HepG2 (cell line): ENCODE measurements at regions not wholly inside any gene's neighbourhood (a gene's known extent, or its start where the extent isn't known, plus 50 kb on each side); places are given as distances from the start of the nearest gene placed in this dataset.

Source experiments
- ATAC-seq: fragments of 200-7000 bp; cut with Tn5 transposase; 3 replicates; pipeline ENCODE4 v1.9.1; 2020; ENCODE audit warnings: mild to moderate bottlenecking, moderate library complexity
- BruUV-seq: library from RNA; stranded (reverse); fragments of 400-500 nt; replicated peaks from 2 replicates; lab custom pipeline; 2021; lab: Mats Ljungman, UMichigan
- CTCF ChIA-PET: fragments of 300-600 bp; formaldehyde crosslinking; extraction: SDS; loops from one replicate; lab custom pipeline; 2021; ENCODE audit warnings: low total read pairs, inconsistent platforms, low intra/inter-chr PET ratio; lab: Yijun Ruan, JAX
- POLR2A ChIA-PET: fragments of 350-600 bp; sonication (Branson Sonifier 250); formaldehyde crosslinking; loops from one replicate; lab custom pipeline; 2020; ENCODE audit warnings: antibody characterized with exemption, inconsistent platforms; lab: Yijun Ruan, JAX
- DNase-seq: peaks from one replicate; pipeline ENCODE4 v3.0.0-alpha.2; 2015; ENCODE audit warnings: low spot score
- FAIRE-seq: peaks from 3 replicates; lab custom pipeline; 2011; peaks lifted over from hg19 to GRCh38; lab: Jason Lieb, UNC
- H2AFZ ChIP-seq: one replicate; pipeline ENCODE4 v1.6.1; 2011; ENCODE audit warnings: low read length, inconsistent platforms
- H3K27ac ChIP-seq: fragments of 300-600 bp; 3 replicates; pipeline ENCODE4 v1.8.0; 2011; ENCODE audit warnings: mixed run types, mild to moderate bottlenecking, mixed read lengths, low read length, inconsistent platforms; ENCODE audit not compliant: insufficient read depth; ENCODE audit errors: extremely low read length
- H3K27me3 ChIP-seq, 2 experiments: fragments of 200-600 bp in 1 of 2; 2 replicates in 1 of 2; 3 replicates in 1 of 2; pipeline versions ENCODE4 v1.6.0 to v1.8.0; 2011; ENCODE audit warnings: low read length in 2 of 2, mild to moderate bottlenecking in 2 of 2, moderate library complexity in 2 of 2, inconsistent platforms in 1 of 2; ENCODE audit not compliant: insufficient read depth in 2 of 2, control insufficient read depth in 1 of 2
- H3K36me3 ChIP-seq, 2 experiments: fragments of 200-600 bp in 1 of 2; replicated peaks in 1 of 2; 2 replicates in 1 of 2; 3 replicates in 1 of 2; pipeline versions ENCODE4 v1.5.1 to v1.8.0; 2011; ENCODE audit warnings: low read length in 2 of 2, inconsistent platforms in 1 of 2; ENCODE audit not compliant: insufficient read depth in 2 of 2, control insufficient read depth in 1 of 2
- H3K4me1 ChIP-seq: 2 replicates; pipeline ENCODE4 v1.5.1; 2012; ENCODE audit warnings: low read length, inconsistent platforms; ENCODE audit not compliant: insufficient read depth
- H3K4me2 ChIP-seq: 2 replicates; pipeline ENCODE4 v1.6.0; 2011; ENCODE audit warnings: low read depth, low read length, inconsistent platforms
- H3K4me3 ChIP-seq, 3 experiments: fragments of 200-600 bp in 1 of 3; sonication (generic), shearing (Covaris generic) in 1 of 3; replicated peaks in 1 of 3; 2 replicates each; pipeline ENCODE4 v1.5.1; 2011 to 2016; ENCODE audit warnings: low read length in 3 of 3, inconsistent platforms in 2 of 3, low read depth in 2 of 3, mild to moderate bottlenecking in 2 of 3, control low read depth in 1 of 3, mixed read lengths in 1 of 3; ENCODE audit not compliant: insufficient read depth in 1 of 3
- H3K79me2 ChIP-seq: one replicate; pipeline ENCODE4 v1.6.1; 2011; ENCODE audit warnings: low read length, inconsistent platforms; ENCODE audit not compliant: insufficient read depth
- H3K9ac ChIP-seq: 2 replicates; pipeline ENCODE4 v1.6.0; 2011; ENCODE audit warnings: mild to moderate bottlenecking, low read depth, low read length, inconsistent platforms; ENCODE audit not compliant: insufficient read depth
- H3K9me3 ChIP-seq: 2 replicates; pipeline ENCODE4 v1.5.1; 2012; ENCODE audit warnings: mild to moderate bottlenecking, low read length
- H4K20me1 ChIP-seq: 2 replicates; pipeline ENCODE4 v1.6.0; 2011; ENCODE audit warnings: inconsistent platforms, mild to moderate bottlenecking, low read length, moderate library complexity; ENCODE audit not compliant: insufficient read depth
- ARNT ChIP-seq: fragments of 450-650 bp; IDR thresholded peaks from 2 replicates; pipeline ENCODE4 v1.6.1; 2017
- BCL3 ChIP-seq: sonication (generic); formaldehyde crosslinking; IDR thresholded peaks from 2 replicates; pipeline ENCODE4 v1.5.1; 2020; ENCODE audit warnings: mild to moderate bottlenecking, missing genetic modification reagents, moderate library complexity
- HES4 ChIP-seq: sonication (generic); formaldehyde crosslinking; IDR thresholded peaks from 2 replicates; pipeline ENCODE4 v1.9.0; 2021; ENCODE audit warnings: mild to moderate bottlenecking, missing genetic modification reagents, borderline replicate concordance
- MIER3 ChIP-seq: IDR thresholded peaks from 2 replicates; pipeline ENCODE4 v1.6.1; 2016; ENCODE audit warnings: missing compliant biosample characterization, borderline replicate concordance
- MTF1 ChIP-seq: sonication (generic); formaldehyde crosslinking; IDR thresholded peaks from 2 replicates; pipeline ENCODE4 v1.5.0; 2020; ENCODE audit warnings: missing genetic modification reagents
- NAIF1 ChIP-seq: sonication (generic); formaldehyde crosslinking; IDR thresholded peaks from 2 replicates; pipeline ENCODE4 v1.5.0; 2020; ENCODE audit warnings: mild to moderate bottlenecking, missing genetic modification reagents, borderline replicate concordance
- NR2C2 ChIP-seq: sonication (generic); formaldehyde crosslinking; IDR thresholded peaks from 2 replicates; pipeline ENCODE4 v1.4.0; 2020; ENCODE audit warnings: missing genetic modification reagents, mild to moderate bottlenecking, moderate library complexity, borderline replicate concordance
- RELA ChIP-seq: sonication (generic); formaldehyde crosslinking; IDR thresholded peaks from 2 replicates; pipeline ENCODE4 v1.4.0; 2020; ENCODE audit warnings: missing genetic modification reagents
- RNF219 ChIP-seq: sonication (generic); formaldehyde crosslinking; IDR thresholded peaks from 2 replicates; pipeline ENCODE4 v1.5.0; 2020; ENCODE audit warnings: mild to moderate bottlenecking, missing genetic modification reagents
- RXRA ChIP-seq: sonication (generic); formaldehyde crosslinking; IDR thresholded peaks from 2 replicates; pipeline ENCODE4 v1.5.1; 2020; ENCODE audit warnings: missing genetic modification reagents
- ZNF143 ChIP-seq: sonication (generic); formaldehyde crosslinking; IDR thresholded peaks from 2 replicates; pipeline ENCODE4 v1.4.0; 2020; ENCODE audit warnings: missing genetic modification reagents
- ZNF350 ChIP-seq: sonication (generic); formaldehyde crosslinking; IDR thresholded peaks from 2 replicates; pipeline ENCODE4 v1.4.0; 2020; ENCODE audit warnings: mild to moderate bottlenecking, low read depth, missing genetic modification reagents, borderline replicate concordance
- ZNF598 ChIP-seq: sonication (generic); formaldehyde crosslinking; IDR thresholded peaks from 2 replicates; pipeline ENCODE4 v1.5.1; 2020; ENCODE audit warnings: mild to moderate bottlenecking, missing genetic modification reagents, borderline replicate concordance
- ZNF616 ChIP-seq: sonication (generic); formaldehyde crosslinking; IDR thresholded peaks from 2 replicates; pipeline ENCODE4 v1.5.0; 2020; ENCODE audit warnings: low read depth, mild to moderate bottlenecking, missing genetic modification reagents
- WGBS: methylation state at CpG from one replicate; pipeline ENCODE4 v1.1.6; 2017; ENCODE audit warnings: low lambda C conversion rate; 5-methylcytosine and 5-hydroxymethylcytosine counted together
- in situ Hi-C: cut with HindIII; loops from 2 replicates; pipeline ENCODE4 v1.10.0; 2017; ENCODE audit warnings: low pct_unique_long_range_greater_than_20kb; ENCODE audit not compliant: extremely low pct_ligation_motif_present
- intact Hi-C: fragments of 100-400 bp; cut with micrococcal nuclease; formaldehyde crosslinking; loops from one replicate; pipeline ENCODE4 v1.10.0; 2022; ENCODE audit not compliant: unreplicated experiment

GRCh38 chr12:83779526-83779925 is 1092.8 kb downstream of the TMTC2 start:
- BruUV-seq: no TSS peak
- CTCF ChIA-PET: no interaction called here
- FAIRE-seq: no peak

GRCh38 chr12:83769151-83769550 is 1082.4 kb downstream of the TMTC2 start:
- no TSS peak for BruUV-seq
- Histone ChIP-seq H4K20me1 (no peaks in the 10 kb centered on the region), H3K4me1 (no peaks in the 10 kb centered on the region), H3K36me3 (no peaks in the 10 kb centered on the region), H3K9ac (no peak overlapping the region), H3K79me2 (no peaks in the 10 kb centered on the region), H3K4me3 (no peak overlapping the region), H3K4me2 (no peak overlapping the region), H2AFZ (no peak overlapping the region), H3K27me3 (no peaks in the 10 kb centered on the region), H3K27ac (no peak overlapping the region), H3K9me3 (peaks cover 61% of the 10 kb centered on the region)
- ChIA-PET CTCF (no interaction called here), POLR2A (no interaction called here)
- no peak for ATAC-seq
- in situ Hi-C loops (no loop called here), intact Hi-C loops (no loop called here)
- 37% methylated on average over 3 of the region's 3 CpGs for WGBS
- no peak for DNase-seq
- no peak for FAIRE-seq
- no peak for TF ChIP-seq RXRA
- no peak for TF ChIP-seq ZNF143
- no peak for TF ChIP-seq HES4 (CRISPR knock-in tag)
- no peak for TF ChIP-seq BCL3 (CRISPR knock-in tag)
- TF ChIP-seq MIER3: no peak
- no peak for TF ChIP-seq RNF219 (CRISPR knock-in tag)
- TF ChIP-seq ZNF598 (CRISPR knock-in tag): no peak
- no peak for TF ChIP-seq ZNF350 (CRISPR knock-in tag)
- TF ChIP-seq ARNT: no peak
- no peak for TF ChIP-seq ZNF616 (CRISPR knock-in tag)
- no peak for TF ChIP-seq RELA (CRISPR knock-in tag)

More at GRCh38 chr12:83779526-83779925, 1092.8 kb downstream of the TMTC2 start:
- no peak overlapping the region for H3K4me3 ChIP-seq
- no peaks in the 10 kb centered on the region for H4K20me1 ChIP-seq
- no peak overlapping the region for H3K9ac ChIP-seq
- H3K79me2 ChIP-seq: no peaks in the 10 kb centered on the region
- no peaks in the 10 kb centered on the region for H3K4me1 ChIP-seq
- no peak for ATAC-seq
- in situ Hi-C loops: no loop called here
- no peak overlapping the region for H3K4me2 ChIP-seq
- TF ChIP-seq NR2C2 (CRISPR knock-in tag): no peak
- no peak for TF ChIP-seq MTF1 (CRISPR knock-in tag)
- TF ChIP-seq NAIF1: no peak
- H3K36me3 ChIP-seq: no peaks in the 10 kb centered on the region
- POLR2A ChIA-PET: no interaction called here
- 2% methylated on average over 2 of the region's 2 CpGs for WGBS
- no peak for DNase-seq
- no peak overlapping the region for H2AFZ ChIP-seq
- peaks cover 55% of the 10 kb centered on the region for H3K9me3 ChIP-seq
- intact Hi-C loops: no loop called here
- H3K27ac ChIP-seq: no peak overlapping the region
- no peaks in the 10 kb centered on the region for H3K27me3 ChIP-seq
